ENCODE measurements at regions not wholly inside any gene's neighbourhood (a gene's known extent, or its start where the extent isn't known, plus 50 kb on each side); places are given as distances from the start of the nearest gene placed in this dataset.

GRCh38 chr12:107349008-107349747 lies 255.8 kb upstream of the CRY1 start:
- TF ChIP-seq MAX (IDR thresholded peaks at IDR 0.05) = no peak
- TF ChIP-seq EGR1 (IDR thresholded peaks at IDR 0.05) = no peak
- no peak for TF ChIP-seq REST (IDR thresholded peaks at IDR 0.05; ENCODE audit: low read depth)
- TF ChIP-seq ZBTB7A (IDR thresholded peaks at IDR 0.05; ENCODE audit: low read depth) = no peak
- peak; percentile 58 for TF ChIP-seq TEAD4 (IDR thresholded peaks at IDR 0.05)

Measured in Ishikawa (cell line).